ENCODE measurements at regions not wholly inside any gene's neighbourhood (a gene's known extent, or its start where the extent isn't known, plus 50 kb on each side); places are given as distances from the start of the nearest gene placed in this dataset.

DNA sequence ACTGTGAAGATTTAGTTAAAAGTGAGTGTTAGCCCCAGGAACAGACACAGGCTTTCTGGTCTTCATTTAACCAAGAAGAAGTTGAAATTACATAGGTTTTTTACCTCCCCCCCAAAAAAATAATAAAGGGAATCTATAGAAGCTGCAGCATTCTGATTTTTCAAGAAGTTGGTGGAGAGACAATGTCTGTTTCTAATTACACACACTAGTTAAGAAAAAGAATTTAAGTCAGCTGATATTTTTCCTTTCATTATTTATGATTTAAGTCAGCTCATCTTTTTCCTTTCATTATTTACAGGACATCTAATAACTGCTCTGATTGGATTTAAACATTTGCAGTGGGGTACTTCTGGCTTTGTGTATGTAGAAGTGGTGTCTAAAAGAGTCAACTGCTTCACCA is 201.4 kb upstream of the NRP1 start:
- POLR2A ChIA-PET: no interaction called here
- CTCF ChIA-PET: no interaction called here

DNA sequence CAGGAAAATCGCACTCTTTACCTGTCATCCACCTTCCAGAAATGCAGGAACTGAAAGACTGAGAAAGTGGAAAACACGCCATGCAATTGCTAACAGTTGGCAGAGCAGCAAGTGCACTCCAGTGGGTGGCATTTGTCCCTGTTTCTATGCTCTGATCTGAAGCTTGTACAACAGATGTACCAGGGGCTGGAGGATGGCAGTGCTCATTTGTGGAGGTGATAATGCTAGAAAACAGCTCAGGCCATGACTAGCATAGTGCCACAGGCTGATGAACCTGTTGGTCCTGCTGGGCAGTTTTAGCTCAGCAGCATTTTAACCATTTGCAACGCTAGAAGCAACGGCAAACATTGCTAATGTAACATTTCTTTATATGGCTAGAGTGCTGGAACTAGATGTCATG is 199.9 kb upstream of the NRP1 start:
- POLR2A ChIA-PET: no interaction called here
- CTCF ChIA-PET: no interaction called here

DNA sequence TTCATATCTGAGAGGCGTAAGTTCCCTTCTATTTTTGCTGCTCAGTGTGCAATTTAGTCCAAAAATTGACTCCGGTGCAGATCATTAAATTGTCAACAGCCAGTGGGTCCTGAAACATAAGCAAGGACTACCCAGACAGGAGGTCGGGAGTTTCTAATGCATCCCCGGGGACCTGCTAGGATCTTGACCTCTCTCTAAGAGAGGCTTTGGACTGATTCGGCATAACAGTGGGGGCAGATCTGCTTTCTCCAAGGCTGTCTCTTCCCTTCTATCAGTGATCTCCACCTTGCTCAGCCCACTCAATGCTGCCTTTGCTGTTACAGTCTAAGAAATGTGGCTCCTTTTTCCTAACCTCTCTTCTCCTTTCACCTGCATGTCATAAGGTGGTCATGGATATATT is 199.1 kb upstream of the NRP1 start:
- CTCF ChIA-PET: no interaction called here
- POLR2A ChIA-PET: no interaction called here

- CTCF ChIA-PET: no interaction called here
- POLR2A ChIA-PET: no interaction called here
These were observed 198.4 kb upstream of the NRP1 start for GRCh38 chr10:33532901-33533300.

DNA sequence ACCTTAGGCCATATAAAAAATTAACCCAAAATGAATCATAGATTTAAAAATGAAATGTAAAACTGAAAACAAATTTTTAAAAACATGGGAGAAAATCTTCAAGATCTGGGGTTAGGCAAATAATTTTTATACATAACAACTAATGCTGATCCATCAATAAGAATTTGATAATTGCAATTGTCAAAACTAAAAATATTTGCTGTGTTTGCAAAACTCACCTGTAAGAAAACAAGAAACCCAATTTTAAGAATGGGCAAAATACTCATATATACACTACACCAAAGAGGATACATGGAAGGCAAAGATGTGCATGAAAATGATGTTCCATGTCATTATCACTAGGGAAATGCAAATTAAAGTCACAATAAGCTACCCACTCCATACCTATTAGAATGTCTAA is 194.8 kb upstream of the NRP1 start:
- POLR2A ChIA-PET: no interaction called here
- CTCF ChIA-PET: no interaction called here

DNA sequence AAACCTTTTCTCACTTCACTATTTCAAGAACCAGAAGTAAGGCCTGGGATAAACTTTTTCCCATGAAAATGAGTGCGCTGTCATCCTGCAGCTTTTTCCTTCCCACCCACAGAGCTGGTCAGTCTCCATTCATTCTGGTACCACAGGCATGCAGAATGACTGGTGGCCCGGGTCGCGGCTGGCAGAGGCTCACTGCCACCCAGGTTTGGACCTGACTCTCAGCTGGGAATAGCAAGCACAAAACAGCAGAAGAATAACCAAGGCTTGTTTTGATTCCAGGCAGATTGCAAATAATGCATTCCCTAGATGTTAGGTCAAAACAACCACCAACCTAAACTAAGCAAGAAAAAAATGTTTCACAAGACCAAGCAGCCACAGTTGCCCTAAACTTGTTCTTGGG is 190.5 kb upstream of the NRP1 start:
- ChIA-PET CTCF (no interaction called here), POLR2A (no interaction called here)

GRCh38 chr10:33524041-33524440 is 189.6 kb upstream of the NRP1 start:
- CTCF ChIA-PET: no interaction called here
- POLR2A ChIA-PET: no interaction called here

DNA sequence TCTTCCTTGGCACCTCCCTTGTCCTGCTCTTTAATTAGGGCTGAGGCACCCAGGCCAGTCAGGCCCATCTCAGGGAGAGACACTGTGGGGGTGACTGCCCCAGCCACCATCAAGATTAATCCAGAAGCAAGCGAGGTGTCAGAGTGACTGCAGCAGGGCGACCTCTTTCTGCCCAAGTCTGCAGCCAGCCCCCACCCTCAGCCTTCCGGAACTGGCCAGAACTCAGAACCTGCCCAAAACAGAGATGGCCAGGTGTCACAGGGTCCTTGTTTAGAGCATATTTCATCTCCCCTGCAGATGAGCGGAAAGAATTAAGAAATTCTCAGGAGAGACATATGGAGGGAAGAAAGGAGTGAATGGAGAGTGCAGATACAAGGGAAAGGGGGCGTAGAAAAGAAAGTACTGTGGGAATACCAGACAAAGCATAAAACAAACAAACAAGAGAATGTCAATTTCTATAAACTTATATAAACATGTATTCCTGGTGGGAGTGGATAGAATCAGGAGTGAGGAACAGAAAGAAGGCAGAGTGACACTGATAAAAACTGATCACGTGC is 188.8 kb upstream of the NRP1 start:
- CTCF ChIA-PET: no interaction called here
- POLR2A ChIA-PET: no interaction called here

GRCh38 chr10:33521904-33522303 is 187.4 kb upstream of the NRP1 start:
- POLR2A ChIA-PET: no interaction called here
- CTCF ChIA-PET: no interaction called here

DNA sequence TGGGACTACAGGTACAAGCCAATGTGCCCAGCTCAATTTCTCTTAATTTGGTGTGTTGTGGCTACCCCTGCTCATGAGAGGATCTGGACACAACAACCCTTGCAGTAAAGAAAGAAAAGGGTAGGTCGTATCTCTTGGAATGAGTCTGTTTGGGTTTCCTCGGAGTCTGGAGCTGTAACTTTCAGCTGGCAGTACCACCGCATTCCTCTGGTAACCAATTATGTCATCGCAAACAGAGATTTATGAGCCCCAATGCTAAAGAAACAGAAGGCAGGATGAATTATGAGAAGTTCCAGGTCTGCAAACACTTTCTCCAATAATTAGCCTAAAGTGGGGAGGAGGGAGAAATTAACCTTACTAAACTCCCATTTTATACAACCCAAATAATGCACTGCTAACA is 186.6 kb upstream of the NRP1 start:
- POLR2A ChIA-PET: no interaction called here
- CTCF ChIA-PET: no interaction called here

- CTCF ChIA-PET: no interaction called here
- POLR2A ChIA-PET: no interaction called here
These were observed 185.8 kb upstream of the NRP1 start for GRCh38 chr10:33520223-33520622.

DNA sequence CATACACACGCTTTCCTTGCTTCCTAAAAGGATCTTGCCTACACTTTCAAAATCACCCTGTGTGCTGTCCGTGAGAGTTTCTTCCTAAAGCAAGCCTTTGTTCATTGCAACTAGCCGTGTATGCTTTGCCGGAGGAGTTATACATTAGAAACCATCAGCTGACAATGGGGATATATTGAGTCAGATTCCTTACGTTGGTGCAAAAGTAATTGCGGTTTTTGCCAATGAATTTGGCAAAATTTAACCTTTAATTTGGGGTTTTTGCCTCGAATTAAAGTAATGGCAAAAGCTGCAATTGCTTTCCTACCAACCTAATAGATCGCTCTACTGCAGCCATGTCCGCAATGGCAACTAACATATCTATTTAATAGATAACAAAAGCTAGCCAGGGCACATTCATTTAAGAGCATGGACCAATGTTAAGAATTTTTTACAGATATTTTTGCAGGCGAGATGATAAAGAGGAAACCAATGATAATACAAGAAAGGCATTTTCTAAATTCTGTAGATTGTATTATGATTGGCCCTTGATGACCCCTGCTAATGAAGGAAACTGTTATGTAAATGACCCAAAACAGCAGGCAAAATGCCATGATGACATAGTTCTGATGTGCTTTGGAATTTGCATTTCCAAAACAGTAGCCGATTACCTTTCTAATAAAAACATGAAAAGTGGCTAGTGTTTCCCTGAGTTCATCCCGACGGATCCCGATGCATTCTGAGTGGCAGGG is 184.8 kb upstream of the NRP1 start:
- ChIA-PET POLR2A (no interaction called here), CTCF (interaction anchor here (0.7 kb wide), 1 partner anchor 19 kb away, joined by 3 read pairs; no protein-coding TSS in a partner anchor)

GRCh38 chr10:33510206-33510605 is 175.7 kb upstream of the NRP1 start:
- ChIA-PET CTCF (no interaction called here), POLR2A (no interaction called here)

DNA sequence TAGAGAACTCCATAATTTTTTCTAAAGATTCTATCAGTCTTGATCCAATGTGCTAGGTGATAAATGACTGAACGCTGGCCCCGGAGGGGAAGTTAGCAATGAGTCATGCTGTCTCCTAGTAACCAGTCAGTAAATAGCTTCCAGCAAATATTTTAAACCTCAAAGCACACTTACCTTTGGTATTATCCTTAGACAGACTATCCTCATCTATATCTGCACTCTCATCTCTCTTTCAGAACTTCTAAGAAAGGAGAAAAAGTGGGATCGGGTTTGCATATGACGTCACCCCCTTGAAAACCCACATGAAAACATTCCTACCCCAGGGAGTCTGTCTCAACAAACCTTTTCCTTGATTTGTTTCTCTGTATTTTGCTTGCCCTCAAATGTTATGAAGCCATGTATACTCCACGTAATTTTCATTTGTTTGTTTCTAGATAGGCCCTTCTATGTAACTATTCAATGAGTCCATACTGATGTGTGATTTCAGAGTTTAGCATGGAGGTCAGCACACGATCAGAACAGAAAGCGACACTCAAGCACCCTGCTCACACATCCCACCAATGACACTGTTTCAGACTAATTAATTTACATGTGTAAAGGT is 174.9 kb upstream of the NRP1 start:
- ChIA-PET POLR2A (no interaction called here), CTCF (no interaction called here)

DNA sequence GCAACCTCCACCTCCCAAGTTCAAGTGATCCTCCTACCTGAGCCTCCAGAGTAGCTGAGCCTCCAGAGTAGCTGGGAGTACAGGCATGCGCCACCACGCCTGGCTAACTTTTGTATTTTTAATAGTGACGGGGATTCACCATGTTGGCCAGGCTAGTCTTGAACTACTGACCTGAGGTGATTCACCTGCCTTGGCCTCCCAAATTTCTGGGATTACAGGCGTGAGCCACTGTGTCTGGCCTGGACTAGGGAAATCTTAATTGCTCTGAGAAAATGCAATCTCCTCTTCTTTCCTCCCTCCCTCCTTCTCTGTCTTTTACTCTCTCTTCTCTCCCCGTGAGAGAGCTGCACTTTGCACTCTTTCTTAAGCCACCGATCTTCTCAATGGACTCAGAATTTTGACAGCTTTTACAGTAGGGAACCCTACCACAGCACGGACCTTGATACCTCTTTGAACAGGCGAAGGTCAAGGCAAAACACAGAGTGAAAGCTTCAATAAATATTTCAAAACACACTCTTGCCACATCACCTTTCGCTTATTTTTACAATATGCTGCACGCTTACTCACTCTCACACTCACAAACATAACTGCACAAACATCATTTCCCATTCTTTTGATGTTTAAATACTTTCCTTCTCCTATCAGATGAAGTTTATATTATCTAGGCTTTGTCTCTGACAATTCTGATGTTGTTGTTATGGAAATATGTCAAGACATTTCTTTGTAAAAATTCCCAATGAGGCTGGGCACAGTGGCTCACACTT is 173.4 kb upstream of the NRP1 start:
- CTCF ChIA-PET: interaction anchor here (0.7 kb wide), 1 partner anchor 306 kb away, joined by 3 read pairs; no protein-coding TSS in a partner anchor
- POLR2A ChIA-PET: no interaction called here

- ChIA-PET POLR2A (no interaction called here), CTCF (interaction anchor here (0.7 kb wide), 1 partner anchor 305 kb away, joined by 3 read pairs; no protein-coding TSS in a partner anchor)
These were observed 172.6 kb upstream of the NRP1 start for GRCh38 chr10:33506838-33507661.

DNA sequence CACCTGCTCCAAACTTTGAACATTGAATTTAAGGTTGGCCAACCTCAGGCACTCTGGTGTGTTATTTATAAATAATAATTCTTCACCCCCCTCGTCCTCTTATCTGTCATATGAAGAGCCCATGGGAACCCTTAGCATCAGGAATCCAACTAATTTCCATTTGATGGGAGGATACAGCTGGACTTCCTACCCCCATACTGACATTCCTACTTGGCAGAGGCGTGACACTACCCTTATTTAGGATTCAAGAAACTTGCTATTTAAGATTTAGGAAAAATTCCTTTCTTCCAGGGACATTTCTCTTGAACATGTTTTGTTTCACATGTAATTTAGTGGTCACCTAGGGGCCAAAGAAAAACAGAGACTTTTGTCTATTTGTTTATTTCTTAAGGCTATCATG is 171.9 kb upstream of the NRP1 start:
- ChIA-PET CTCF (no interaction called here), POLR2A (no interaction called here)

DNA sequence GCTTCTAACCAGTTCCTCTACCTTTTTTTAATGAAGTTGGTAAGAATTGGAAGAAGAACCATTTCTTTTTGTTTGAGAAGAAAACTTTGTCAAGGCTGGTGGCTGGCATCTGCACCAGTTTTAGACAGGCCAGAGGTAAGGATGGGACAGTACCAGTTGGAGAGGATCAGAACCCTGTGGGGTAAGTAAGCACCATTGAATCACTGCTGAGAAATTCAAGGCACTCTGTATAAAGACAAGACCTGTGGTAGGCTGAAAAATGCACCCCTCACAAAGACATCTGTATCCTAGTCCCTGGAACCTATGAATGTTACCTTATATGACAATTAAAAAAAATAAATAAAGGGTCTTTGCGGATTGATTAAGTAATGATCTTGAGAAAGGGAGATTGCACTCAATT is 166.7 kb upstream of the NRP1 start:
- POLR2A ChIA-PET: no interaction called here

GRCh38 chr10:33498391-33498891 is 164.0 kb upstream of the NRP1 start:
- CTCF ChIA-PET: no interaction called here
- POLR2A ChIA-PET: no interaction called here

More for the DNA sequence above, 166.7 kb upstream of the NRP1 start:
- CTCF ChIA-PET: interaction anchor here (0.7 to 1.0 kb wide), 2 partner anchors 18 to 163 kb away, joined by 3 read pairs; no protein-coding TSS in a partner anchor

GRCh38 chr10:33497338-33497737 is 162.9 kb upstream of the NRP1 start:
- CTCF ChIA-PET: no interaction called here
- POLR2A ChIA-PET: no interaction called here

Data from activated CD8-positive, alpha-beta memory T cell treated with anti-CD3 and anti-CD28 coated beads for 36 hours (primary cell).